ENCODE measurements at regions not wholly inside any gene's neighbourhood (a gene's known extent, or its start where the extent isn't known, plus 50 kb on each side); places are given as distances from the start of the nearest gene placed in this dataset.

DNA sequence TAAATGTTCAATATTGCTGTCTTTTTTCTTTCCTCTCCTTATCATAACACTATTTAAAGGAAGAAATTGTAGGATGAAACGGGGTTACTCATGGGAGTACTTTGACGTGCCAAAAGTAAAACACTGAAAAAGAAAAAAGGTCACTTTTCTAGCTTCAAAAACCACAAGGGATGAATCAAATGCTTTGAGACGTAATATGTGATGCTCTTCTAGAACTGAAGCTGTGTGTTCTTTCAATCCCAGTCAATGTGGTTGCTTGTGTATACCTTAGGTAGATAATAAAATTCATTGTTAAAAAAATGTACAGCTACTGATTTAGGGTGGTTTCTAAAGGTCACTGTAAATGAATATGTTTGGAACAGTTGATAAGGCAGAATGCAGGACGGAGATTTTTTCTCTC, 538.8 kb upstream of the ZNF717 start:
- H4K20me1 ChIP-seq (replicated peaks in 1 of 2; ENCODE audit: control insufficient read depth in 1 of 2, insufficient read depth in 2 of 2, low read length in 2 of 2): no peaks in the 10 kb centered on the region
- H2BK12ac ChIP-seq (ENCODE audit: low read depth, low read length): no peak overlapping the region
- TF ChIP-seq TBP (IDR thresholded peaks at IDR 0.05; ENCODE audit: low read depth, low read length): no peak
- H3K79me2 ChIP-seq (ENCODE audit: control insufficient read depth in 1 of 2, insufficient read depth in 2 of 2, low read length in 2 of 2): no peaks in the 10 kb centered on the region
- no peak overlapping the region for H4K5ac ChIP-seq (ENCODE audit: insufficient read length, low read depth, low read length)
- H3K4me2 ChIP-seq (ENCODE audit: insufficient read depth in 1 of 2, low read depth in 2 of 2, low read length in 2 of 2): no peak overlapping the region
- H3K56ac ChIP-seq (replicated peaks; ENCODE audit: insufficient read length, low read depth, low read length): no peak overlapping the region
- H3K4me3 ChIP-seq (ENCODE audit: extremely low read depth in 1 of 4, insufficient read depth in 2 of 4, low read depth in 3 of 4, low read length in 4 of 4): no peak overlapping the region
- H3K18ac ChIP-seq (ENCODE audit: extremely low read depth, low read length): no peak overlapping the region
- H3K4me1 ChIP-seq (replicated peaks in 1 of 4; ENCODE audit: control insufficient read depth in 3 of 4, insufficient read depth in 4 of 4, low read length in 3 of 4): no peaks in the 10 kb centered on the region
- no peak for DNase-seq (ENCODE audit: low read depth in 1 of 2, low spot score in 2 of 2)
- H3K9me3 ChIP-seq (ENCODE audit: insufficient read depth in 2 of 2, low read depth in 1 of 2, low read length in 1 of 2): no peaks in the 10 kb centered on the region
- no peaks in the 10 kb centered on the region for H3K36me3 ChIP-seq (ENCODE audit: control insufficient read depth in 2 of 4, insufficient read depth in 4 of 4, low read length in 3 of 4)
- ChIA-PET POLR2A (ENCODE audit: partially characterized antibody) (no interaction called here), CTCF (ENCODE audit: partially characterized antibody) (no interaction called here)
- H3K23ac ChIP-seq (ENCODE audit: insufficient read length): no peak overlapping the region
- no peak overlapping the region for H2BK20ac ChIP-seq (ENCODE audit: low read length)
- no peak overlapping the region for H3K14ac ChIP-seq (ENCODE audit: insufficient read length)
- H3K23me2 ChIP-seq (ENCODE audit: low read depth, low read length): no peaks in the 10 kb centered on the region
- peak overlapping the region in 1 of 4 experiments; percentile 15; a peak in 1 of 7 replicates for H3K9ac ChIP-seq (replicated peaks in 1 of 4; ENCODE audit: extremely low read depth in 1 of 4, low read depth in 3 of 4, low read length in 3 of 4)
- H3K4ac ChIP-seq (replicated peaks; ENCODE audit: insufficient read length, low read depth, low read length): no peak overlapping the region
- no peak overlapping the region for H3K27ac ChIP-seq (ENCODE audit: low read depth, low read length)
- H3K79me1 ChIP-seq (ENCODE audit: low read depth, low read length): no peaks in the 10 kb centered on the region
- WGBS, 2 experiments (ENCODE audit: extremely low coverage in 1 of 2, insufficient coverage in 1 of 2, insufficient read length in 1 of 2, insufficient replicate concordance in 2 of 2, low coverage in 1 of 2, low lambda C conversion rate in 2 of 2, missing lambda C conversion rate in 1 of 2): 92% methylated on average over 4 of the region's 4 CpGs; no CpG with 5 or more reads in 1 of the 2 experiments
- no peak overlapping the region for H2BK5ac ChIP-seq (ENCODE audit: low read depth, low read length)
- H3K27me3 ChIP-seq (replicated peaks in 1 of 4; ENCODE audit: control insufficient read depth in 3 of 4, extremely low read depth in 1 of 4, insufficient read depth in 3 of 4, low read length in 3 of 4): no peaks in the 10 kb centered on the region
- no peak overlapping the region for H2AK5ac ChIP-seq (ENCODE audit: low read depth, low read length)
- no peak overlapping the region for H4K8ac ChIP-seq (ENCODE audit: extremely low read depth, insufficient read depth, low read length)
- no peak for FAIRE-seq
- no peak overlapping the region for H2BK15ac ChIP-seq (ENCODE audit: low read length)
- no peak overlapping the region for H4K91ac ChIP-seq (replicated peaks; ENCODE audit: insufficient read length, low read length)
- no peak overlapping the region for H2AFZ ChIP-seq (ENCODE audit: low read length)
- no peak overlapping the region for H2BK120ac ChIP-seq (replicated peaks; ENCODE audit: low read depth, low read length)

Measured in H1 (cell line).